ENCODE measurements at regions not wholly inside any gene's neighbourhood (a gene's known extent, or its start where the extent isn't known, plus 50 kb on each side); places are given as distances from the start of the nearest gene placed in this dataset.

- TF ChIP-seq, protein P1, sequence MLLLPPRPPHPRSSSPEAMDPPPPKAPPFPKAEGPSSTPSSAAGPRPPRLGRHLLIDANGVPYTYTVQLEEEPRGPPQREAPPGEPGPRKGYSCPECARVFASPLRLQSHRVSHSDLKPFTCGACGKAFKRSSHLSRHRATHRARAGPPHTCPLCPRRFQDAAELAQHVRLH (tag by site-specific recombination; IDR thresholded peaks at IDR 0.05): no peak
- TF ChIP-seq CTCF (tag by site-specific recombination; IDR thresholded peaks at IDR 0.05) (no peak), YY1 (tag by site-specific recombination; IDR thresholded peaks at IDR 0.05) (no peak), TCF7L2 (IDR thresholded peaks at IDR 0.05; ENCODE audit: borderline replicate concordance, low read depth, low read length) (no peak), ZFP37 (tag by site-specific recombination; IDR thresholded peaks at IDR 0.05) (no peak), RBAK (tag by site-specific recombination; IDR thresholded peaks at IDR 0.05) (no peak), ZBTB49 (tag by site-specific recombination; IDR thresholded peaks at IDR 0.05; ENCODE audit: low read depth) (no peak), FEZF1 (tag by site-specific recombination; IDR thresholded peaks at IDR 0.05) (no peak), ZNF274 (IDR thresholded peaks at IDR 0.05; ENCODE audit: low read length) (no peak), ZNF274 (tag by site-specific recombination; IDR thresholded peaks at IDR 0.05; ENCODE audit: borderline replicate concordance) (no peak)
- TF ChIP-seq, protein P2, sequence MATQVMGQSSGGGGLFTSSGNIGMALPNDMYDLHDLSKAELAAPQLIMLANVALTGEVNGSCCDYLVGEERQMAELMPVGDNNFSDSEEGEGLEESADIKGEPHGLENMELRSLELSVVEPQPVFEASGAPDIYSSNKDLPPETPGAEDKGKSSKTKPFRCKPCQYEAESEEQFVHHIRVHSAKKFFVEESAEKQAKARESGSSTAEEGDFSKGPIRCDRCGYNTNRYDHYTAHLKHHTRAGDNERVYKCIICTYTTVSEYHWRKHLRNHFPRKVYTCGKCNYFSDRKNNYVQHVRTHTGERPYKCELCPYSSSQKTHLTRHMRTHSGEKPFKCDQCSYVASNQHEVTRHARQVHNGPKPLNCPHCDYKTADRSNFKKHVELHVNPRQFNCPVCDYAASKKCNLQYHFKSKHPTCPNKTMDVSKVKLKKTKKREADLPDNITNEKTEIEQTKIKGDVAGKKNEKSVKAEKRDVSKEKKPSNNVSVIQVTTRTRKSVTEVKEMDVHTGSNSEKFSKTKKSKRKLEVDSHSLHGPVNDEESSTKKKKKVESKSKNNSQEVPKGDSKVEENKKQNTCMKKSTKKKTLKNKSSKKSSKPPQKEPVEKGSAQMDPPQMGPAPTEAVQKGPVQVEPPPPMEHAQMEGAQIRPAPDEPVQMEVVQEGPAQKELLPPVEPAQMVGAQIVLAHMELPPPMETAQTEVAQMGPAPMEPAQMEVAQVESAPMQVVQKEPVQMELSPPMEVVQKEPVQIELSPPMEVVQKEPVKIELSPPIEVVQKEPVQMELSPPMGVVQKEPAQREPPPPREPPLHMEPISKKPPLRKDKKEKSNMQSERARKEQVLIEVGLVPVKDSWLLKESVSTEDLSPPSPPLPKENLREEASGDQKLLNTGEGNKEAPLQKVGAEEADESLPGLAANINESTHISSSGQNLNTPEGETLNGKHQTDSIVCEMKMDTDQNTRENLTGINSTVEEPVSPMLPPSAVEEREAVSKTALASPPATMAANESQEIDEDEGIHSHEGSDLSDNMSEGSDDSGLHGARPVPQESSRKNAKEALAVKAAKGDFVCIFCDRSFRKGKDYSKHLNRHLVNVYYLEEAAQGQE (tag by site-specific recombination; IDR thresholded peaks at IDR 0.05): no peak
- TF ChIP-seq, protein P3, sequence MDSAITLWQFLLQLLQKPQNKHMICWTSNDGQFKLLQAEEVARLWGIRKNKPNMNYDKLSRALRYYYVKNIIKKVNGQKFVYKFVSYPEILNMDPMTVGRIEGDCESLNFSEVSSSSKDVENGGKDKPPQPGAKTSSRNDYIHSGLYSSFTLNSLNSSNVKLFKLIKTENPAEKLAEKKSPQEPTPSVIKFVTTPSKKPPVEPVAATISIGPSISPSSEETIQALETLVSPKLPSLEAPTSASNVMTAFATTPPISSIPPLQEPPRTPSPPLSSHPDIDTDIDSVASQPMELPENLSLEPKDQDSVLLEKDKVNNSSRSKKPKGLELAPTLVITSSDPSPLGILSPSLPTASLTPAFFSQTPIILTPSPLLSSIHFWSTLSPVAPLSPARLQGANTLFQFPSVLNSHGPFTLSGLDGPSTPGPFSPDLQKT (IDR thresholded peaks at IDR 0.05; ENCODE audit: borderline replicate concordance, low read depth, low read length): no peak
Measured at GRCh38 chr12:75838309-75838708, 193.3 kb downstream of the PHLDA1 start.
